ENCODE measurements at regions not wholly inside any gene's neighbourhood (a gene's known extent, or its start where the extent isn't known, plus 50 kb on each side); places are given as distances from the start of the nearest gene placed in this dataset.
"Not testable (repeated sequence)": the region's sequence is repeated elsewhere in the genome, so short reads cannot be mapped to it uniquely, and the experiment has no call there.

GRCh38 chr4:156109943-156110900, 156.6 kb upstream of the CTSO start:
- TF ChIP-seq, protein P1, sequence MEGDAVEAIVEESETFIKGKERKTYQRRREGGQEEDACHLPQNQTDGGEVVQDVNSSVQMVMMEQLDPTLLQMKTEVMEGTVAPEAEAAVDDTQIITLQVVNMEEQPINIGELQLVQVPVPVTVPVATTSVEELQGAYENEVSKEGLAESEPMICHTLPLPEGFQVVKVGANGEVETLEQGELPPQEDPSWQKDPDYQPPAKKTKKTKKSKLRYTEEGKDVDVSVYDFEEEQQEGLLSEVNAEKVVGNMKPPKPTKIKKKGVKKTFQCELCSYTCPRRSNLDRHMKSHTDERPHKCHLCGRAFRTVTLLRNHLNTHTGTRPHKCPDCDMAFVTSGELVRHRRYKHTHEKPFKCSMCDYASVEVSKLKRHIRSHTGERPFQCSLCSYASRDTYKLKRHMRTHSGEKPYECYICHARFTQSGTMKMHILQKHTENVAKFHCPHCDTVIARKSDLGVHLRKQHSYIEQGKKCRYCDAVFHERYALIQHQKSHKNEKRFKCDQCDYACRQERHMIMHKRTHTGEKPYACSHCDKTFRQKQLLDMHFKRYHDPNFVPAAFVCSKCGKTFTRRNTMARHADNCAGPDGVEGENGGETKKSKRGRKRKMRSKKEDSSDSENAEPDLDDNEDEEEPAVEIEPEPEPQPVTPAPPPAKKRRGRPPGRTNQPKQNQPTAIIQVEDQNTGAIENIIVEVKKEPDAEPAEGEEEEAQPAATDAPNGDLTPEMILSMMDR (IDR thresholded peaks at IDR 0.05; ENCODE audit: unreplicated experiment) = no peak
- Mint-ChIP-seq H3K4me3 (no peak overlapping the region), H3K4me1 (peaks cover 41% of the 10 kb centered on the region), H3K27me3 (ENCODE audit: low read depth) (no peaks in the 10 kb centered on the region), H3K36me3 (no peaks in the 10 kb centered on the region), H3K27ac (peak overlapping the region; percentile 76), H3K9me3 (peaks cover 5% of the 10 kb centered on the region)
- no peak for DNase-seq (ENCODE audit: low spot score in 2 of 2, unreplicated experiment in 2 of 2)

DNA sequence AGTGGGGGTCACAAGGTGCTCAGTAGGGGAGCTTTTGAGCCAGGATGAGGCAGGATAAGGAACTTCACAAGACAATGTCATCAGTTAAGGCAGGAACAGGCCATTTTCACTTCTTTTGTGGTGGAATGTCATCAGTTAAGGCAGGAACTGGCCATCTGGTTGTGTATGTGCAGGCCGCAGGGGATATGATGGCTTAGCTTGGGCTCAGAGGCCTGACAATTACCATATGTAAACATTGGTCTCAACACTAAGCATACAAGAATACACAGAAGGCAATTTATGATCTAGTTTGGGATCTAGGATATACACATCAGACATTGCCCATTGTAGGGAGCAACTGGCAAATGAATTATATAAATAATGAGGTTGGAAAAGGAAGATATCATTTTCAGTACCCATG, 155.4 kb upstream of the CTSO start:
- not testable (repeated sequence) for DNase-seq (ENCODE audit: low spot score in 2 of 2, unreplicated experiment in 2 of 2); H3K9me3 Mint-ChIP-seq; H3K27me3 Mint-ChIP-seq (ENCODE audit: low read depth); H3K27ac Mint-ChIP-seq; H3K36me3 Mint-ChIP-seq; H3K4me3 Mint-ChIP-seq
- H3K4me1 Mint-ChIP-seq = peaks cover 35% of the 10 kb centered on the region

GRCh38 chr4:156103311-156103710, 149.6 kb upstream of the CTSO start:
- H3K4me1 Mint-ChIP-seq = peaks cover 14% of the 10 kb centered on the region
- no peaks in the 10 kb centered on the region for H3K36me3 Mint-ChIP-seq
- no peak for DNase-seq (ENCODE audit: low spot score in 2 of 2, unreplicated experiment in 2 of 2)
- no peak overlapping the region for H3K4me3 Mint-ChIP-seq
- H3K27ac Mint-ChIP-seq = no peak overlapping the region
- H3K27me3 Mint-ChIP-seq (ENCODE audit: low read depth) = no peaks in the 10 kb centered on the region
- TF ChIP-seq, protein P1 (IDR thresholded peaks at IDR 0.05; ENCODE audit: unreplicated experiment) = no peak
- H3K9me3 Mint-ChIP-seq = no peaks in the 10 kb centered on the region

DNA sequence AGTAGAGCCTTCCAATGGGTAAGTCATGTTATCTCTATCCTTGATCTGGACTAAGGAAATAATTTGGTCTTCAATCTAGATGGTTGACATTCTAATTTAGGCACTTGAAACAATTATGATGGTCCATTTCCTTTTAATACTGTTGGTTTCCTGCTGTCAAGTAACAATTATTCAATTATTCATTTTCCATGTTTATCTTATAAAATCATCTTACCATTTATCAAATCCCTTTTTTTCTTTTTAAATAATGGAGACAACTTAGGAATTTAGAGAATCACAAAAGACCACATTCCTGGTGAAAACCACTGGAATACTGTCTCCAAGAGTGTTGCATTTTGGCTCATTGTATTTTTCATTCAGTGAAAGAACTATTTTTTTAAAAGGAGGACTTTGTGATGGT, 148.7 kb upstream of the CTSO start:
- Mint-ChIP-seq H3K9me3 (no peaks in the 10 kb centered on the region), H3K36me3 (no peaks in the 10 kb centered on the region), H3K27me3 (ENCODE audit: low read depth) (no peaks in the 10 kb centered on the region), H3K27ac (no peak overlapping the region), H3K4me3 (no peak overlapping the region), H3K4me1 (peaks cover 14% of the 10 kb centered on the region)
- DNase-seq (ENCODE audit: low spot score in 2 of 2, unreplicated experiment in 2 of 2) = no peak
- TF ChIP-seq, protein P1 (IDR thresholded peaks at IDR 0.05; ENCODE audit: unreplicated experiment) = no peak

DNA sequence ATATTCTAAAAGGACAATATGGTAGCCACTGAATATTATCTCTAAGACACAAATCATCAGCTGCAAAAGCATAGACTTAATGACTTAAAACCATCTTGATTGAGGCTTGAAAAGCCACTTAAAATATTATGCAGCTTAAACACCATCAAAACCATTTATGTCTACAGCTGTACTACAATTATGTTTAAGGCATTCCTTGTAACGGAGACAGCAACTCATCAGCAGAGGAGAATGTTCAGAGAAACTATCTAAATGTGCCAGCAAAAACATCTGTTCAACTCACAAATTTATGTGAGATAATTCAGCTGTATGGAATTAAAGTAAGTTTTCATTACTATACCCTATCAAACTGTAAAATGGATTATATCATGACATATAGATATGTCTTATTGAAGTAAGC, 147.9 kb upstream of the CTSO start:
- TF ChIP-seq, protein P1 (IDR thresholded peaks at IDR 0.05; ENCODE audit: unreplicated experiment) = no peak
- Mint-ChIP-seq H3K27me3 (ENCODE audit: low read depth) (no peaks in the 10 kb centered on the region), H3K27ac (no peak overlapping the region), H3K4me3 (no peak overlapping the region), H3K36me3 (no peaks in the 10 kb centered on the region), H3K4me1 (peaks cover 14% of the 10 kb centered on the region), H3K9me3 (no peaks in the 10 kb centered on the region)
- no peak for DNase-seq (ENCODE audit: low spot score in 2 of 2, unreplicated experiment in 2 of 2)

DNA sequence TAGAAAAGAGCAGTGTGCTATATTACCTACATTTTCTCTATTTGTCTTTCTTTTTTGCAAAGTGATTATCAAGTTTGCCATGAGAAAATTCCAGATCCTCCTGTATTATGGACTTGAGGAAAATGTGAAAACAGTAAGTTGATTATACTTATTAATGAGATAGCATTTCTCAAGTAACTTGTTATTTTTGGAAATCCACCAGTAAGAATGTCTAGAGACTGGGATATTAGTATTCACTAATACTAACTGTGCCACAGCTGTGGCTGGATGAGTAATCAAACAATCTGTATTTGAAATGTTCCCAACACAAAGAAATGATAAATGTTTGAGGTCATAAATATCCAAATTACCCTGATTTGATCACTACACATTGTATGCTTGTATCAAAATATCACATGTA, 147.0 kb upstream of the CTSO start:
- no peaks in the 10 kb centered on the region for H3K27me3 Mint-ChIP-seq (ENCODE audit: low read depth)
- H3K9me3 Mint-ChIP-seq = no peaks in the 10 kb centered on the region
- TF ChIP-seq, protein P1 (IDR thresholded peaks at IDR 0.05; ENCODE audit: unreplicated experiment) = no peak
- H3K4me3 Mint-ChIP-seq = no peak overlapping the region
- no peak overlapping the region for H3K27ac Mint-ChIP-seq
- H3K36me3 Mint-ChIP-seq = no peaks in the 10 kb centered on the region
- peaks cover 14% of the 10 kb centered on the region for H3K4me1 Mint-ChIP-seq
- no peak for DNase-seq (ENCODE audit: low spot score in 2 of 2, unreplicated experiment in 2 of 2)

Measured in mesothelial cell of epicardium (in vitro differentiated cells).